ENCODE measurements at regions not wholly inside any gene's neighbourhood (a gene's known extent, or its start where the extent isn't known, plus 50 kb on each side); places are given as distances from the start of the nearest gene placed in this dataset.

GRCh38 chr13:111880185-111880584 lies 186.8 kb upstream of the SOX1 start:
- TF ChIP-seq POLR2A (IDR thresholded peaks at IDR 0.05) (no peak), CTCF (IDR thresholded peaks at IDR 0.05 in 4 of 5, conservative IDR thresholded peaks at IDR 0.05 in 1 of 5) (no peak)

Data from gastrocnemius medialis (tissue), 4 donors.